IMR-90 (cell line): ENCODE measurements at regions not wholly inside any gene's neighbourhood (a gene's known extent, or its start where the extent isn't known, plus 50 kb on each side); places are given as distances from the start of the nearest gene placed in this dataset.

Experiments
- ATAC-seq: fragments of 200-7000 bp; cut with Tn5 transposase; 2 replicates; pipeline ENCODE4 v1.9.1; 2020; ENCODE audit warnings: low read depth, mild to moderate bottlenecking, moderate library complexity
- BruUV-seq: library from RNA; stranded (reverse); fragments of 400-500 nt; replicated peaks from 2 replicates; lab custom pipeline; 2021; lab: Mats Ljungman, UMichigan
- CTCF ChIA-PET: fragments of 300-600 bp; formaldehyde crosslinking; extraction: SDS; loops from one replicate; lab custom pipeline; 2021; ENCODE audit warnings: antibody characterized with exemption; lab: Yijun Ruan, JAX
- POLR2A ChIA-PET: fragments of 300-600 bp; sonication (Branson Sonifier 250); formaldehyde crosslinking; loops from one replicate; lab custom pipeline; 2022; ENCODE audit warnings: antibody characterized with exemption; ENCODE audit not compliant: unreplicated experiment; lab: Charles Lee
- DNase-seq: peaks from one replicate; pipeline ENCODE4 v3.0.0; 2013
- H2AFZ ChIP-seq: replicated peaks from 2 replicates; pipeline ENCODE3; 2013; ENCODE audit warnings: low read length, mild to moderate bottlenecking; ENCODE audit not compliant: poor library complexity
- H2AK5ac ChIP-seq: 2 replicates; pipeline ENCODE4 v1.6.1; 2013; ENCODE audit warnings: low read depth, low read length, inconsistent platforms
- H2AK9ac ChIP-seq: replicated peaks from 2 replicates; pipeline ENCODE3; 2013; ENCODE audit warnings: mild to moderate bottlenecking, low read depth, low read length, moderate library complexity; ENCODE audit not compliant: poor library complexity
- H2BK120ac ChIP-seq: 2 replicates; pipeline ENCODE4 v1.6.1; 2013; ENCODE audit warnings: low read depth, low read length, inconsistent platforms
- H2BK15ac ChIP-seq: 3 replicates; pipeline ENCODE4 v1.6.1; 2013; ENCODE audit warnings: low read depth, low read length, inconsistent platforms
- H2BK20ac ChIP-seq: 2 replicates; pipeline ENCODE4 v1.6.1; 2013; ENCODE audit warnings: low read depth, mild to moderate bottlenecking, inconsistent platforms, low read length, moderate library complexity
- H2BK5ac ChIP-seq: 2 replicates; pipeline ENCODE4 v1.6.1; 2013; ENCODE audit warnings: mild to moderate bottlenecking, low read depth, low read length, inconsistent platforms; ENCODE audit not compliant: poor library complexity, severe bottlenecking
- H3K14ac ChIP-seq: replicated peaks from 2 replicates; pipeline ENCODE4 v1.6.1; 2013; ENCODE audit warnings: low read depth, low read length, inconsistent platforms
- H3K18ac ChIP-seq: 2 replicates; pipeline ENCODE4 v1.6.1; 2013; ENCODE audit warnings: low read depth, low read length, control low read depth
- H3K23ac ChIP-seq: 2 replicates; pipeline ENCODE4 v1.6.1; 2013; ENCODE audit warnings: low read depth, low read length, inconsistent platforms
- H3K27ac ChIP-seq: 2 replicates; pipeline ENCODE4 v1.5.1; 2013; ENCODE audit warnings: mild to moderate bottlenecking, control low read depth, low read length; ENCODE audit not compliant: insufficient read depth
- H3K27me3 ChIP-seq: 2 replicates; pipeline ENCODE4 v1.6.1; 2013; ENCODE audit warnings: low read length; ENCODE audit not compliant: control insufficient read depth, insufficient read depth
- H3K36me3 ChIP-seq: 2 replicates; pipeline ENCODE4 v1.6.1; 2013; ENCODE audit warnings: low read length, mixed read lengths; ENCODE audit not compliant: control insufficient read depth, insufficient read depth
- H3K4ac ChIP-seq: 2 replicates; pipeline ENCODE4 v1.6.1; 2013; ENCODE audit warnings: low read depth, low read length, inconsistent platforms
- H3K4me1 ChIP-seq: 2 replicates; pipeline ENCODE4 v1.6.1; 2013; ENCODE audit warnings: low read length, mixed read lengths; ENCODE audit not compliant: control insufficient read depth, insufficient read depth
- H3K4me2 ChIP-seq: 2 replicates; pipeline ENCODE4 v1.6.1; 2013; ENCODE audit warnings: low read depth, mild to moderate bottlenecking, control low read depth, low read length, moderate library complexity
- H3K4me3 ChIP-seq: 2 replicates; pipeline ENCODE4 v1.5.1; 2013; ENCODE audit warnings: low read depth, mild to moderate bottlenecking, control low read depth, low read length, moderate library complexity; ENCODE audit not compliant: insufficient read depth
- H3K56ac ChIP-seq: 2 replicates; pipeline ENCODE4 v1.6.1; 2013; ENCODE audit warnings: low read length, inconsistent platforms; ENCODE audit not compliant: insufficient read depth; ENCODE audit errors: extremely low read depth
- H3K79me1 ChIP-seq, 2 experiments: 2 replicates each; pipeline ENCODE4 v1.6.1; 2013; ENCODE audit warnings: low read length in 2 of 2, inconsistent platforms in 1 of 2, low read depth in 1 of 2
- H3K9ac ChIP-seq: 2 replicates; pipeline ENCODE4 v1.6.1; 2013; ENCODE audit warnings: low read depth, low read length, control low read depth
- H3K9me1 ChIP-seq: 2 replicates; pipeline ENCODE4 v1.6.1; 2013; ENCODE audit warnings: low read length, inconsistent platforms; ENCODE audit not compliant: insufficient read depth
- H3K9me3 ChIP-seq: 2 replicates; pipeline ENCODE4 v1.6.1; 2013; ENCODE audit warnings: low read length; ENCODE audit not compliant: control insufficient read depth, insufficient read depth
- H4K20me1 ChIP-seq: 2 replicates; pipeline ENCODE4 v1.6.1; 2013; ENCODE audit warnings: low read length, inconsistent platforms; ENCODE audit not compliant: insufficient read depth
- H4K5ac ChIP-seq: 2 replicates; pipeline ENCODE4 v1.6.1; 2013; ENCODE audit warnings: mild to moderate bottlenecking, low read depth, low read length, control low read depth
- H4K8ac ChIP-seq, 2 experiments: 2 replicates each; pipeline ENCODE4 v1.6.1; 2013; ENCODE audit warnings: low read depth in 2 of 2, low read length in 2 of 2, control low read depth in 1 of 2, inconsistent platforms in 1 of 2
- H4K91ac ChIP-seq: 2 replicates; pipeline ENCODE4 v1.6.1; 2013; ENCODE audit warnings: low read depth, low read length, inconsistent platforms; ENCODE audit not compliant: insufficient read depth
- BHLHE40 ChIP-seq: fragments of 150-350 bp; IDR thresholded peaks from 2 replicates; pipeline ENCODE4 v1.6.1; 2016; ENCODE audit warnings: mild to moderate bottlenecking, low read depth, low read length
- CHD1 ChIP-seq: IDR thresholded peaks from 2 replicates; pipeline ENCODE4 v1.6.1; 2012; ENCODE audit warnings: low read depth, low read length, improper control_type of control experiment
- MAZ ChIP-seq: IDR thresholded peaks from 2 replicates; pipeline ENCODE4 v1.6.1; 2012; ENCODE audit warnings: low read depth, mild to moderate bottlenecking, low read length, improper control_type of control experiment, moderate library complexity, borderline replicate concordance
- MXI1 ChIP-seq: IDR thresholded peaks from 2 replicates; pipeline ENCODE4 v1.6.1; 2012; ENCODE audit warnings: low read depth, mild to moderate bottlenecking, low read length, moderate library complexity, borderline replicate concordance
- NFE2L2 ChIP-seq: fragments of 150-350 bp; IDR thresholded peaks from 2 replicates; pipeline ENCODE4 v1.6.1; 2016; ENCODE audit warnings: low read depth, mild to moderate bottlenecking, low read length
- RAD21 ChIP-seq: IDR thresholded peaks from 2 replicates; pipeline ENCODE4 v1.6.1; 2012; ENCODE audit warnings: low read length, improper control_type of control experiment
- RCOR1 ChIP-seq: IDR thresholded peaks from 2 replicates; pipeline ENCODE4 v1.6.1; 2012; ENCODE audit warnings: mild to moderate bottlenecking, low read length, improper control_type of control experiment; ENCODE audit not compliant: insufficient replicate concordance
- RFX5 ChIP-seq: IDR thresholded peaks from 2 replicates; pipeline ENCODE4 v1.8.0; 2012; ENCODE audit warnings: low read depth, mild to moderate bottlenecking, low read length, moderate library complexity
- WGBS, 2 experiments: methylation state at CpG; one replicate each; pipeline versions ENCODE4 v1.1.5 to v1.1.7; 2013; ENCODE audit warnings: missing lambda C conversion rate in 2 of 2; ENCODE audit not compliant: insufficient read length in 1 of 2; ENCODE audit errors: extremely low coverage in 2 of 2; 5-methylcytosine and 5-hydroxymethylcytosine counted together
- dilution Hi-C: fragments of 300-500 bp; cut with HindIII; formaldehyde crosslinking; loops from one replicate; pipeline ENCODE4 v1.14.3; 2018; ENCODE audit warnings: low sequenced_read_pairs; ENCODE audit not compliant: unreplicated experiment
- in situ Hi-C: fragments of 300-500 bp; cut with MboI; formaldehyde crosslinking; loops from 3 replicates; pipeline ENCODE4 v1.14.3; 2019; ENCODE audit warnings: low sequenced_read_pairs, inconsistent platforms, mixed read lengths
- intact Hi-C: fragments of 100-400 bp; cut with micrococcal nuclease; formaldehyde crosslinking; loops from 2 replicates; pipeline ENCODE4 v1.10.0; 2022
- TF ChIP-seq, protein P1 (sequence below): fragments of 150-350 bp; IDR thresholded peaks from 2 replicates; pipeline ENCODE4 v1.6.1; 2017; ENCODE audit warnings: mild to moderate bottlenecking, antibody characterized with exemption, low read length, low read depth
- TF ChIP-seq, protein P2 (sequence below): conservative IDR thresholded peaks from 2 replicates; pipeline ENCODE4 v1.5.1; 2012; ENCODE audit warnings: mild to moderate bottlenecking, low read depth, low read length, improper control_type of control experiment

DNA sequence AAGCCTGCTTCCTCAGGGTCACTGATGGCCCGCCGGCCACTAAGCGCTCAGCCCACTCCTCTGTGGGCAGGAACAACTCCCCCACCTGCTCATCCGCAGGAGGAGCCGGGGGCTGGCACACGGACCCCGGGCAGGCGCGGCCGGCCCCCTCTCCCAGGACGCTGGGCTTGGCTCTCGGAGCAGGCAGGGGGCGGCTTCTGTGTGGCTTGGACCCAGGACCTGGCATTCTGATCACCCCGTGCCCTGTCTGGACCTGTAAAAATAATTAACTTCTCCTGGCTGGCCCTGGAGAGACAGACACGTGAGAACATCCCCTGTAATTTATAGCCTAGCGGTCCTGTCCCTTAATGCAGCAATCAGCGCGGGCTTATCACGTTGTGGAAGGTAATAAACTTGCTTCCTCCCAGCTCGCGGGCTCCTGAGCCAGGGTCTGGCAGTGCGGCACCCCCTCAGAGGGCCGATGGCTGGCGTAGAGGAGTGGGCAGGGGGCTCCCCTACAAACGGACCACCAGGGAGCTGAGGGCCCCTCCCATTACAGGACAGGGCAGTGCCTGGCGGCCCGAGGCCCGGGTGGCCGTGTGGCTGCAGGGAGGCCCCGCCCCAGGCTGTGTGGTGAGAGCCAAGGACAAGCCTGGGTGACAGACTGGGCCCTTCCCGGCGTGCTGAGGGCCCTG, 84.5 kb upstream of the NKX1-1 start:
- BruUV-seq = no TSS peak
- Histone ChIP-seq H3K9ac (no peak overlapping the region), H3K56ac (no peak overlapping the region), H3K4ac (no peak overlapping the region), H3K9me3 (peaks cover 6% of the 10 kb centered on the region; the same call in 1 of the 2 replicates), H3K27ac (no peak overlapping the region), H3K9me1 (no peaks in the 10 kb centered on the region), H2BK20ac (no peak overlapping the region), H3K4me1 (no peaks in the 10 kb centered on the region), H3K36me3 (no peaks in the 10 kb centered on the region), H2BK5ac (no peak overlapping the region), H3K79me1 (no peaks in the 10 kb centered on the region), H3K23ac (no peak overlapping the region), H2BK120ac (no peak overlapping the region), H4K5ac (no peak overlapping the region), H2AK5ac (no peak overlapping the region), H3K18ac (no peak overlapping the region), H4K91ac (no peak overlapping the region), H2AFZ (no peak overlapping the region), H3K14ac (no peak overlapping the region), H4K8ac (no peak overlapping the region), H4K20me1 (no peaks in the 10 kb centered on the region; the same call in 1 of the 2 replicates), H2AK9ac (no peak overlapping the region), H3K27me3 (peaks cover 38% of the 10 kb centered on the region; the same call in 1 of the 2 replicates), H2BK15ac (no peak overlapping the region), H3K4me2 (no peak overlapping the region), H3K4me3 (no peak overlapping the region)
- ChIA-PET CTCF (no interaction called here), POLR2A (no interaction called here)
- TF ChIP-seq MAZ (no peak), NFE2L2 (no peak), BHLHE40 (no peak), CHD1 (no peak), RCOR1 (no peak), RFX5 (no peak), RAD21 (no peak), MXI1 (no peak)
- TF ChIP-seq, protein P1, sequence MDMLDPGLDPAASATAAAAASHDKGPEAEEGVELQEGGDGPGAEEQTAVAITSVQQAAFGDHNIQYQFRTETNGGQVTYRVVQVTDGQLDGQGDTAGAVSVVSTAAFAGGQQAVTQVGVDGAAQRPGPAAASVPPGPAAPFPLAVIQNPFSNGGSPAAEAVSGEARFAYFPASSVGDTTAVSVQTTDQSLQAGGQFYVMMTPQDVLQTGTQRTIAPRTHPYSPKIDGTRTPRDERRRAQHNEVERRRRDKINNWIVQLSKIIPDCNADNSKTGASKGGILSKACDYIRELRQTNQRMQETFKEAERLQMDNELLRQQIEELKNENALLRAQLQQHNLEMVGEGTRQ = no peak
- TF ChIP-seq, protein P2, sequence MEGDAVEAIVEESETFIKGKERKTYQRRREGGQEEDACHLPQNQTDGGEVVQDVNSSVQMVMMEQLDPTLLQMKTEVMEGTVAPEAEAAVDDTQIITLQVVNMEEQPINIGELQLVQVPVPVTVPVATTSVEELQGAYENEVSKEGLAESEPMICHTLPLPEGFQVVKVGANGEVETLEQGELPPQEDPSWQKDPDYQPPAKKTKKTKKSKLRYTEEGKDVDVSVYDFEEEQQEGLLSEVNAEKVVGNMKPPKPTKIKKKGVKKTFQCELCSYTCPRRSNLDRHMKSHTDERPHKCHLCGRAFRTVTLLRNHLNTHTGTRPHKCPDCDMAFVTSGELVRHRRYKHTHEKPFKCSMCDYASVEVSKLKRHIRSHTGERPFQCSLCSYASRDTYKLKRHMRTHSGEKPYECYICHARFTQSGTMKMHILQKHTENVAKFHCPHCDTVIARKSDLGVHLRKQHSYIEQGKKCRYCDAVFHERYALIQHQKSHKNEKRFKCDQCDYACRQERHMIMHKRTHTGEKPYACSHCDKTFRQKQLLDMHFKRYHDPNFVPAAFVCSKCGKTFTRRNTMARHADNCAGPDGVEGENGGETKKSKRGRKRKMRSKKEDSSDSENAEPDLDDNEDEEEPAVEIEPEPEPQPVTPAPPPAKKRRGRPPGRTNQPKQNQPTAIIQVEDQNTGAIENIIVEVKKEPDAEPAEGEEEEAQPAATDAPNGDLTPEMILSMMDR = no peak
- WGBS, 2 experiments = 51% methylated on average over 10 of the region's 32 CpGs; no CpG with 5 or more reads in 1 of the 2 experiments
- ATAC-seq = no peak
- in situ Hi-C loops (no loop called here), dilution Hi-C loops (no loop called here), intact Hi-C loops (no loop called here)
- no peak for DNase-seq
